PC-9 (cell line): ENCODE measurements at regions not wholly inside any gene's neighbourhood (a gene's known extent, or its start where the extent isn't known, plus 50 kb on each side); places are given as distances from the start of the nearest gene placed in this dataset.

Source experiments
- BruUV-seq: library from RNA; stranded (reverse); fragments of 400-500 nt; replicated peaks from 2 replicates; lab custom pipeline; 2021; lab: Mats Ljungman, UMichigan
- CTCF ChIA-PET: fragments of 300-600 bp; sonication (Branson Sonifier 250); formaldehyde crosslinking; loops from one replicate; lab custom pipeline; 2022; ENCODE audit warnings: antibody characterized with exemption; lab: Charles Lee
- POLR2A ChIA-PET: fragments of 300-600 bp; sonication (Branson Sonifier 250); formaldehyde crosslinking; loops from one replicate; lab custom pipeline; 2022; ENCODE audit warnings: antibody characterized with exemption; ENCODE audit not compliant: unreplicated experiment; lab: Charles Lee
- DNase-seq, 2 experiments: peaks; one replicate each; pipeline versions ENCODE4 v3.0.0 to v3.0.0-alpha.2; 2015 to 2022; ENCODE audit warnings: mixed read lengths in 1 of 2
- H2AFZ ChIP-seq: fragments of 200-600 bp; sonication (generic); 2 replicates; pipeline ENCODE4 v1.8.1; 2017; ENCODE audit warnings: antibody characterized with exemption
- H3F3A ChIP-seq: fragments of 200-600 bp; sonication (generic); 2 replicates; pipeline ENCODE4 v1.8.1; 2017; ENCODE audit warnings: antibody characterized with exemption, mild to moderate bottlenecking, low read depth; ENCODE audit not compliant: insufficient read depth
- H3K27ac ChIP-seq: fragments of 200-600 bp; sonication (generic); 2 replicates; pipeline ENCODE4 v1.6.1; 2016; ENCODE audit warnings: mixed run types
- H3K27me3 ChIP-seq: fragments of 200-600 bp; sonication (generic); 2 replicates; pipeline ENCODE4 v1.6.1; 2016; ENCODE audit warnings: low read depth, mixed run types; ENCODE audit not compliant: insufficient read depth
- H3K36me3 ChIP-seq: fragments of 200-600 bp; sonication (generic); 2 replicates; pipeline ENCODE4 v1.6.1; 2016; ENCODE audit warnings: low read depth, mixed run types
- H3K4me1 ChIP-seq: fragments of 200-600 bp; sonication (generic); replicated peaks from 2 replicates; pipeline ENCODE4 v1.6.1; 2016; ENCODE audit warnings: mixed run types; ENCODE audit not compliant: insufficient read depth
- H3K4me2 ChIP-seq: fragments of 200-600 bp; sonication (generic); 2 replicates; pipeline ENCODE4 v1.6.1; 2017; ENCODE audit warnings: mixed run types
- H3K4me3 ChIP-seq: fragments of 200-600 bp; sonication (generic); 2 replicates; pipeline ENCODE4 v1.6.1; 2016; ENCODE audit warnings: mixed run types
- H3K79me2 ChIP-seq: fragments of 200-600 bp; sonication (generic); 2 replicates; pipeline ENCODE4 v1.6.1; 2017; ENCODE audit warnings: low read depth, mixed run types
- H3K9me2 ChIP-seq: fragments of 200-600 bp; sonication (generic); 2 replicates; pipeline ENCODE4 v1.8.1; 2017; ENCODE audit warnings: mild to moderate bottlenecking; ENCODE audit not compliant: insufficient read depth
- H3K9me3 ChIP-seq: fragments of 200-600 bp; sonication (generic); 2 replicates; pipeline ENCODE4 v1.8.1; 2016; ENCODE audit warnings: low read depth; ENCODE audit not compliant: insufficient read depth
- H4K20me1 ChIP-seq: fragments of 200-600 bp; sonication (generic); 2 replicates; pipeline ENCODE4 v1.8.1; 2017; ENCODE audit not compliant: insufficient read depth
- EZH2 ChIP-seq: fragments of 200-600 bp; sonication (generic); IDR thresholded peaks from 2 replicates; pipeline ENCODE4 v1.8.0; 2017; ENCODE audit warnings: antibody characterized with exemption, low read depth
- intact Hi-C: fragments of 100-400 bp; cut with micrococcal nuclease; formaldehyde crosslinking; loops from one replicate; pipeline ENCODE4 v1.10.0; 2022; ENCODE audit not compliant: unreplicated experiment
- TF ChIP-seq, protein P1 (sequence below): fragments of 200-600 bp; sonication (generic); conservative IDR thresholded peaks from 2 replicates; pipeline ENCODE4 v1.6.1; 2017; ENCODE audit warnings: mixed run types, antibody characterized with exemption, mild to moderate bottlenecking, moderate library complexity

DNA sequence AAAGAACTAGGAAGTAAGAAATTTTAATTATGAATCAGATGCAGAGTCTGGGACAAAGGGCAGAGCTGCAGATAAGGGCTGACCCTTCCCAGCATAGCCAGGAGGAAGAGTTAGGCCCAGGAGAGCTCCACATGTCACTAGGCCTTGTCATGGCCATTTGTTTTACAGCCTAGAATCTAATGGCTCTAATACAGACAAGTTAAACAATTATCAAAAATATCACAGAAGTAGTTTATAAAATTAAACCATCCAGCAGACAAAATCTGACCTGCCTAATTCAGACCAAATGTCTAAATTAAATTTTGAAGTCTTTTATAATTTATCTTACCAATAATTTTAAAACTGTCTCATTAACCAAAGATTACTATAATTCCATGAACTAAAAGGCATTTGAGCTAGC, 1369.5 kb downstream of the CDH11 start:
- Histone ChIP-seq H3K79me2 (no peaks in the 10 kb centered on the region), H3K36me3 (no peaks in the 10 kb centered on the region), H3K9me3 (no peaks in the 10 kb centered on the region), H4K20me1 (no peaks in the 10 kb centered on the region), H3F3A (no peaks in the 10 kb centered on the region), H3K4me2 (no peak overlapping the region), H3K9me2 (no peaks in the 10 kb centered on the region), H3K27ac (no peak overlapping the region), H2AFZ (no peak overlapping the region), H3K27me3 (no peaks in the 10 kb centered on the region), H3K4me1 (no peaks in the 10 kb centered on the region), H3K4me3 (no peak overlapping the region)
- intact Hi-C loops: no loop called here
- POLR2A ChIA-PET: no interaction called here
- TF ChIP-seq, protein P1, sequence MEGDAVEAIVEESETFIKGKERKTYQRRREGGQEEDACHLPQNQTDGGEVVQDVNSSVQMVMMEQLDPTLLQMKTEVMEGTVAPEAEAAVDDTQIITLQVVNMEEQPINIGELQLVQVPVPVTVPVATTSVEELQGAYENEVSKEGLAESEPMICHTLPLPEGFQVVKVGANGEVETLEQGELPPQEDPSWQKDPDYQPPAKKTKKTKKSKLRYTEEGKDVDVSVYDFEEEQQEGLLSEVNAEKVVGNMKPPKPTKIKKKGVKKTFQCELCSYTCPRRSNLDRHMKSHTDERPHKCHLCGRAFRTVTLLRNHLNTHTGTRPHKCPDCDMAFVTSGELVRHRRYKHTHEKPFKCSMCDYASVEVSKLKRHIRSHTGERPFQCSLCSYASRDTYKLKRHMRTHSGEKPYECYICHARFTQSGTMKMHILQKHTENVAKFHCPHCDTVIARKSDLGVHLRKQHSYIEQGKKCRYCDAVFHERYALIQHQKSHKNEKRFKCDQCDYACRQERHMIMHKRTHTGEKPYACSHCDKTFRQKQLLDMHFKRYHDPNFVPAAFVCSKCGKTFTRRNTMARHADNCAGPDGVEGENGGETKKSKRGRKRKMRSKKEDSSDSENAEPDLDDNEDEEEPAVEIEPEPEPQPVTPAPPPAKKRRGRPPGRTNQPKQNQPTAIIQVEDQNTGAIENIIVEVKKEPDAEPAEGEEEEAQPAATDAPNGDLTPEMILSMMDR: no peak
- no peak for TF ChIP-seq EZH2
- no peak for DNase-seq
- BruUV-seq: no TSS peak
- CTCF ChIA-PET: no interaction called here

DNA sequence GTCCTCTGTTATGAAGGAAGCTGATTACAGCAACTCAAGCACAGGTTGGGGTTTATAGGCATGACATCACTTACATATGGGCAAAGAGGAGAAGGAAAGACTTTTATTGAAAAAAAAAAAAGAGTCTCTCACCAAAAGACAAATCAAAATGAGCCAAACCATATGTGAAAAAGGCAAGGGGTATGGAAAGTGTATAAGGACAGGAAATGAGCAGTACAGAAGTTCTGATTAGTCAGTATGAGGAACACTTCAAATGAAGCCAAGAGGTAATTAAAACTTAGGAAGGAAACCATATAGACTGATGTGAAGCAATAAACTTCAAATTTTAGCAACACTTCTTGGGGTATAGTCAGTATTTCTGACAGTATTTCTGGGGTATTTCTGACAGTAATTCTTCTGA, 1372.6 kb downstream of the CDH11 start:
- no peaks in the 10 kb centered on the region for H3K9me3 ChIP-seq
- H3K9me2 ChIP-seq: no peaks in the 10 kb centered on the region
- intact Hi-C loops: no loop called here
- H4K20me1 ChIP-seq: no peaks in the 10 kb centered on the region
- POLR2A ChIA-PET: no interaction called here
- H3F3A ChIP-seq: no peaks in the 10 kb centered on the region
- H3K27ac ChIP-seq: no peak overlapping the region
- BruUV-seq: no TSS peak
- H3K4me2 ChIP-seq: no peak overlapping the region
- H3K36me3 ChIP-seq: no peaks in the 10 kb centered on the region
- H3K4me3 ChIP-seq: no peak overlapping the region
- H3K27me3 ChIP-seq: no peaks in the 10 kb centered on the region
- H3K4me1 ChIP-seq: no peaks in the 10 kb centered on the region
- no peak overlapping the region for H2AFZ ChIP-seq
- DNase-seq: no peak
- CTCF ChIA-PET: no interaction called here
- no peak for TF ChIP-seq EZH2
- TF ChIP-seq, protein P1: no peak
- H3K79me2 ChIP-seq: no peaks in the 10 kb centered on the region

- no peaks in the 10 kb centered on the region for H4K20me1 ChIP-seq
- BruUV-seq: no TSS peak
- H3K36me3 ChIP-seq: no peaks in the 10 kb centered on the region
- TF ChIP-seq EZH2: no peak
- TF ChIP-seq, protein P1: no peak
- no peaks in the 10 kb centered on the region for H3K9me2 ChIP-seq
- ChIA-PET POLR2A (no interaction called here), CTCF (no interaction called here)
- DNase-seq: no peak
- no peak overlapping the region for H3K4me2 ChIP-seq
- no peaks in the 10 kb centered on the region for H3F3A ChIP-seq
- intact Hi-C loops: no loop called here
- H3K27me3 ChIP-seq: no peaks in the 10 kb centered on the region
- H3K79me2 ChIP-seq: no peaks in the 10 kb centered on the region
- no peak overlapping the region for H2AFZ ChIP-seq
- no peak overlapping the region for H3K4me3 ChIP-seq
- H3K4me1 ChIP-seq: no peaks in the 10 kb centered on the region
- no peak overlapping the region for H3K27ac ChIP-seq
- H3K9me3 ChIP-seq: no peaks in the 10 kb centered on the region
Measured at GRCh38 chr16:63745456-63745855, 1376.4 kb downstream of the CDH11 start.
